ENCODE measurements at regions not wholly inside any gene's neighbourhood (a gene's known extent, or its start where the extent isn't known, plus 50 kb on each side); places are given as distances from the start of the nearest gene placed in this dataset.
"Not testable (repeated sequence)": the region's sequence is repeated elsewhere in the genome, so short reads cannot be mapped to it uniquely, and the experiment has no call there.

- not testable (repeated sequence) for H3K79me1 ChIP-seq (ENCODE audit: low read depth, low read length); H3K36me3 ChIP-seq (replicated peaks in 1 of 2; ENCODE audit: control insufficient read depth in 2 of 2, insufficient read depth in 2 of 2, low read length in 2 of 2); H3K4me3 ChIP-seq (ENCODE audit: low read length in 2 of 2); H3K23ac ChIP-seq (ENCODE audit: low read depth, low read length, poor library complexity); H3K18ac ChIP-seq (ENCODE audit: low read length); H3K14ac ChIP-seq (ENCODE audit: low read length); H3K9ac ChIP-seq (ENCODE audit: low read depth, low read length, poor library complexity); H2AK5ac ChIP-seq (ENCODE audit: low read depth, low read length); H3K27ac ChIP-seq (replicated peaks; ENCODE audit: low read length); DNase-seq (ENCODE audit: low spot score); H2BK12ac ChIP-seq (ENCODE audit: low read length); H2BK120ac ChIP-seq (ENCODE audit: low read depth, low read length); H2BK5ac ChIP-seq (ENCODE audit: low read length); H4K91ac ChIP-seq (ENCODE audit: low read depth, low read length, poor library complexity); H2BK15ac ChIP-seq (ENCODE audit: low read length); H3K4ac ChIP-seq (ENCODE audit: low read length); H3K4me2 ChIP-seq (ENCODE audit: insufficient read depth, low read length, poor library complexity, severe bottlenecking); H3K9me3 ChIP-seq (replicated peaks in 1 of 2; ENCODE audit: control insufficient read depth in 2 of 2, insufficient read depth in 1 of 2, low read depth in 1 of 2, low read length in 2 of 2); H3K4me1 ChIP-seq (ENCODE audit: control insufficient read depth in 2 of 2, insufficient read depth in 1 of 2, low read depth in 1 of 2, low read length in 2 of 2); H4K8ac ChIP-seq (ENCODE audit: low read depth, low read length)
- Histone ChIP-seq H3K27me3 (ENCODE audit: control insufficient read depth in 3 of 3, insufficient read depth in 3 of 3, low read depth in 1 of 3, low read length in 3 of 3) (peaks cover 0 to 17% (median 0%) of the 10 kb centered on the region in 3 experiments), H2AFZ (ENCODE audit: low read length) (peak overlapping the region; percentile 22)
- no CpG with 5 or more reads among the region's 15 CpGs for WGBS, 2 donors (ENCODE audit: extremely low coverage in 2 of 2, insufficient read length in 2 of 2, insufficient replicate concordance in 1 of 2)
These were observed 188.9 kb upstream of the ZNF469 start for GRCh38 chr16:88193706-88194396.

- Histone ChIP-seq H3K4me1 (ENCODE audit: control insufficient read depth in 2 of 2, insufficient read depth in 1 of 2, low read depth in 1 of 2, low read length in 2 of 2) (peaks cover 0 to 4% of the 10 kb centered on the region in 2 donors), H2BK5ac (ENCODE audit: low read length) (no peak overlapping the region), H3K79me1 (ENCODE audit: low read depth, low read length) (no peaks in the 10 kb centered on the region), H3K4me2 (ENCODE audit: insufficient read depth, low read length, poor library complexity, severe bottlenecking) (no peak overlapping the region), H3K14ac (ENCODE audit: low read length) (no peak overlapping the region), H2AFZ (ENCODE audit: low read length) (peak overlapping the region; percentile 22), H3K27ac (replicated peaks; ENCODE audit: low read length) (no peak overlapping the region), H2BK15ac (ENCODE audit: low read length) (peak overlapping the region; percentile 14), H4K91ac (ENCODE audit: low read depth, low read length, poor library complexity) (no peak overlapping the region), H3K27me3 (ENCODE audit: control insufficient read depth in 3 of 3, insufficient read depth in 3 of 3, low read depth in 1 of 3, low read length in 3 of 3) (peaks cover 0 to 17% (median 0%) of the 10 kb centered on the region in 3 experiments), H3K18ac (ENCODE audit: low read length) (peak overlapping the region; percentile 44), H3K9me3 (replicated peaks in 1 of 2; ENCODE audit: control insufficient read depth in 2 of 2, insufficient read depth in 1 of 2, low read depth in 1 of 2, low read length in 2 of 2) (no peaks in the 10 kb centered on the region), H3K9ac (ENCODE audit: low read depth, low read length, poor library complexity) (peak overlapping the region; percentile 22), H4K8ac (ENCODE audit: low read depth, low read length) (no peak overlapping the region), H2AK5ac (ENCODE audit: low read depth, low read length) (peak overlapping the region; percentile 30), H3K23ac (ENCODE audit: low read depth, low read length, poor library complexity) (no peak overlapping the region), H3K36me3 (replicated peaks in 1 of 2; ENCODE audit: control insufficient read depth in 2 of 2, insufficient read depth in 2 of 2, low read length in 2 of 2) (no peaks in the 10 kb centered on the region), H3K4me3 (ENCODE audit: low read length in 2 of 2) (no peak overlapping the region), H3K4ac (ENCODE audit: low read length) (no peak overlapping the region), H2BK12ac (ENCODE audit: low read length) (no peak overlapping the region), H2BK120ac (ENCODE audit: low read depth, low read length) (no peak overlapping the region)
- no CpG with 5 or more reads among the region's 47 CpGs for WGBS, 2 donors (ENCODE audit: extremely low coverage in 2 of 2, insufficient read length in 2 of 2, insufficient replicate concordance in 1 of 2)
- no peak for DNase-seq (ENCODE audit: low spot score)
These were observed 188.1 kb upstream of the ZNF469 start for GRCh38 chr16:88194397-88195268.

GRCh38 chr16:88195269-88195705 lies 187.5 kb upstream of the ZNF469 start:
- H3K27me3 ChIP-seq (ENCODE audit: control insufficient read depth in 3 of 3, insufficient read depth in 3 of 3, low read depth in 1 of 3, low read length in 3 of 3): peaks cover 0 to 17% (median 0%) of the 10 kb centered on the region in 3 experiments
- no peak overlapping the region for H4K91ac ChIP-seq (ENCODE audit: low read depth, low read length, poor library complexity)
- no CpG with 5 or more reads among the region's 10 CpGs for WGBS, 2 donors (ENCODE audit: extremely low coverage in 2 of 2, insufficient read length in 2 of 2, insufficient replicate concordance in 1 of 2)
- peak overlapping the region; percentile 22 for H3K9ac ChIP-seq (ENCODE audit: low read depth, low read length, poor library complexity)
- no peak for DNase-seq (ENCODE audit: low spot score)
- no peak overlapping the region for H2BK12ac ChIP-seq (ENCODE audit: low read length)
- no peak overlapping the region for H3K4me2 ChIP-seq (ENCODE audit: insufficient read depth, low read length, poor library complexity, severe bottlenecking)
- H3K79me1 ChIP-seq (ENCODE audit: low read depth, low read length): no peaks in the 10 kb centered on the region
- no peak overlapping the region for H3K4me3 ChIP-seq (ENCODE audit: low read length in 2 of 2)
- H3K4ac ChIP-seq (ENCODE audit: low read length): no peak overlapping the region
- H2AFZ ChIP-seq (ENCODE audit: low read length): no peak overlapping the region
- no peak overlapping the region for H4K8ac ChIP-seq (ENCODE audit: low read depth, low read length)
- H3K4me1 ChIP-seq (ENCODE audit: control insufficient read depth in 2 of 2, insufficient read depth in 1 of 2, low read depth in 1 of 2, low read length in 2 of 2): peaks cover 0 to 4% of the 10 kb centered on the region in 2 donors
- no peak overlapping the region for H3K14ac ChIP-seq (ENCODE audit: low read length)
- H2BK15ac ChIP-seq (ENCODE audit: low read length): no peak overlapping the region
- H3K9me3 ChIP-seq (replicated peaks in 1 of 2; ENCODE audit: control insufficient read depth in 2 of 2, insufficient read depth in 1 of 2, low read depth in 1 of 2, low read length in 2 of 2): no peaks in the 10 kb centered on the region
- no peak overlapping the region for H3K23ac ChIP-seq (ENCODE audit: low read depth, low read length, poor library complexity)
- H3K18ac ChIP-seq (ENCODE audit: low read length): peak overlapping the region; percentile 5
- H3K36me3 ChIP-seq (replicated peaks in 1 of 2; ENCODE audit: control insufficient read depth in 2 of 2, insufficient read depth in 2 of 2, low read length in 2 of 2): no peaks in the 10 kb centered on the region
- no peak overlapping the region for H2BK5ac ChIP-seq (ENCODE audit: low read length)
- no peak overlapping the region for H2BK120ac ChIP-seq (ENCODE audit: low read depth, low read length)
- H3K27ac ChIP-seq (replicated peaks; ENCODE audit: low read length): no peak overlapping the region
- H2AK5ac ChIP-seq (ENCODE audit: low read depth, low read length): peak overlapping the region; percentile 30

GRCh38 chr16:88195911-88196465 lies 186.8 kb upstream of the ZNF469 start:
- H3K27me3 ChIP-seq (ENCODE audit: control insufficient read depth in 3 of 3, insufficient read depth in 3 of 3, low read depth in 1 of 3, low read length in 3 of 3): peaks cover 0 to 17% (median 0%) of the 10 kb centered on the region in 3 experiments
- H4K8ac ChIP-seq (ENCODE audit: low read depth, low read length): no peak overlapping the region
- no peak overlapping the region for H3K9ac ChIP-seq (ENCODE audit: low read depth, low read length, poor library complexity)
- H3K4me3 ChIP-seq (ENCODE audit: low read length in 2 of 2): no peak overlapping the region
- no peak overlapping the region for H3K23ac ChIP-seq (ENCODE audit: low read depth, low read length, poor library complexity)
- H2BK12ac ChIP-seq (ENCODE audit: low read length): no peak overlapping the region
- no peak overlapping the region for H2BK15ac ChIP-seq (ENCODE audit: low read length)
- H3K4ac ChIP-seq (ENCODE audit: low read length): no peak overlapping the region
- no peak overlapping the region for H3K27ac ChIP-seq (replicated peaks; ENCODE audit: low read length)
- H3K79me1 ChIP-seq (ENCODE audit: low read depth, low read length): no peaks in the 10 kb centered on the region
- H4K91ac ChIP-seq (ENCODE audit: low read depth, low read length, poor library complexity): no peak overlapping the region
- peaks cover 0 to 4% of the 10 kb centered on the region in 2 donors for H3K4me1 ChIP-seq (ENCODE audit: control insufficient read depth in 2 of 2, insufficient read depth in 1 of 2, low read depth in 1 of 2, low read length in 2 of 2)
- H2BK120ac ChIP-seq (ENCODE audit: low read depth, low read length): no peak overlapping the region
- H3K18ac ChIP-seq (ENCODE audit: low read length): no peak overlapping the region
- no peak for DNase-seq (ENCODE audit: low spot score)
- H3K4me2 ChIP-seq (ENCODE audit: insufficient read depth, low read length, poor library complexity, severe bottlenecking): no peak overlapping the region
- H3K9me3 ChIP-seq (replicated peaks in 1 of 2; ENCODE audit: control insufficient read depth in 2 of 2, insufficient read depth in 1 of 2, low read depth in 1 of 2, low read length in 2 of 2): no peaks in the 10 kb centered on the region
- no peaks in the 10 kb centered on the region for H3K36me3 ChIP-seq (replicated peaks in 1 of 2; ENCODE audit: control insufficient read depth in 2 of 2, insufficient read depth in 2 of 2, low read length in 2 of 2)
- H2AFZ ChIP-seq (ENCODE audit: low read length): no peak overlapping the region
- no peak overlapping the region for H3K14ac ChIP-seq (ENCODE audit: low read length)
- WGBS, 2 donors (ENCODE audit: extremely low coverage in 2 of 2, insufficient read length in 2 of 2, insufficient replicate concordance in 1 of 2): no CpG with 5 or more reads among the region's 9 CpGs
- H2AK5ac ChIP-seq (ENCODE audit: low read depth, low read length): no peak overlapping the region
- H2BK5ac ChIP-seq (ENCODE audit: low read length): no peak overlapping the region

Data from neuronal stem cell (in vitro differentiated cells).